Right lobe of liver (tissue), 6 donors: ENCODE measurements at regions not wholly inside any gene's neighbourhood (a gene's known extent, or its start where the extent isn't known, plus 50 kb on each side); places are given as distances from the start of the nearest gene placed in this dataset.

Experiments
- ATAC-seq, 4 donors: fragments of 200-7000 bp; cut with Tn5 transposase; one replicate each; pipeline ENCODE4 v1.9.1; 2020; ENCODE audit warnings: mild to moderate bottlenecking in 4 of 4, moderate library complexity in 4 of 4
- DNase-seq, 3 donors: peaks; one replicate each; pipeline ENCODE4 v3.0.0-alpha.2; 2020
- H3K27ac ChIP-seq, 3 donors: fragments of 200-600 bp; one replicate each; pipeline ENCODE4 v1.8.0; 2022
- H3K27me3 ChIP-seq, 2 donors: fragments of 200-600 bp; one replicate each; pipeline ENCODE4 v1.8.0; 2022
- H3K36me3 ChIP-seq, 4 donors: fragments of 200-600 bp; sonication (generic) in 1 of 4; one replicate each; pipeline versions ENCODE4 v1.5.1 to v1.8.0; 2017 to 2022; ENCODE audit warnings: control low read depth in 1 of 4
- H3K4me1 ChIP-seq, 4 donors: fragments of 200-600 bp; sonication (generic) in 1 of 4; one replicate each; pipeline versions ENCODE4 v1.5.1 to v1.8.0; 2017 to 2022; ENCODE audit warnings: control low read depth in 1 of 4
- H3K4me3 ChIP-seq, 3 donors: fragments of 200-600 bp; one replicate each; pipeline ENCODE4 v1.8.0; 2022
- H3K9me3 ChIP-seq, 4 donors: fragments of 200-600 bp; sonication (generic) in 1 of 4; one replicate each; pipeline versions ENCODE4 v1.5.1 to v1.8.0; 2017 to 2022; ENCODE audit warnings: control low read depth in 1 of 4
- POLR2A ChIP-seq: fragments of 450-650 bp; IDR thresholded peaks from one replicate; pipeline ENCODE4 v1.6.1; 2017; ENCODE audit warnings: antibody characterized with exemption, mild to moderate bottlenecking
- WGBS: methylation state at CpG from one replicate; pipeline ENCODE4 v1.1.6; 2018; ENCODE audit warnings: low coverage, low lambda C conversion rate; ENCODE audit not compliant: insufficient coverage; ENCODE audit errors: missing lambda C conversion rate; 5-methylcytosine and 5-hydroxymethylcytosine counted together
- intact Hi-C, 2 donors: fragments of 100-400 bp; cut with DNase I; formaldehyde crosslinking; loops; one replicate each; pipeline versions ENCODE4 v1.11.2 to v1.14.1; 2022
- TF ChIP-seq, protein P1 (sequence below), 4 donors: fragments of 200-600 bp in 3 of 4; fragments of 450-650 bp in 1 of 4; IDR thresholded peaks; one replicate each; pipeline versions ENCODE4 v1.5.1 to v1.8.0; 2016 to 2022; ENCODE audit warnings: antibody characterized with exemption in 4 of 4, mild to moderate bottlenecking in 2 of 4
- donor health status: DM: no; HTN: yes; CAD: no.
- donor health status: DM: no; HTN: no; CAD: no.
- donor health status: DM: no; HTN: no; CAD: no.
- donor health status: DM: no; HTN: yes; CAD: no.
- donor health status: DM: no; HTN: yes; CAD: no.

DNA sequence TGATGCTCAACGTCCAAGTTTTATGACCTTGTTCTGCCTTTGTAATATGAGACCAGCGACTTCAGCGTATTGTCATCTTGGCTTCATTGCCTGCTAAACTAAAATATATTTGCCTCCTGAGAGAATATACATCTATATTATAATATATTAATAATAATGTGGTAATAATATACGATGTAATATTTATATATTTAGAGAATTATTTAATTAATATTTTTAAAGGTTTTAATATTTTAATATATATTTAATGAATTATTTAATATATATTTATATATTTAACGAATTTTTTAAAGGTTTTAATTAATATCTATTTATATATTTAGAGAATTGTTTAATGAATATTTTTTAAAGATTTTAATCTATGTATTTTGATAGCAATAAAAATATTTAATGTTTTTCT lies 700.7 kb downstream of the TAF11L14 start:
- Histone ChIP-seq H3K36me3 (no peaks in the 10 kb centered on the region), H3K4me3 (no peak overlapping the region), H3K27me3 (no peaks in the 10 kb centered on the region), H3K27ac (no peak overlapping the region), H3K4me1 (no peaks in the 10 kb centered on the region), H3K9me3 (no peaks in the 10 kb centered on the region)
- no peak for ATAC-seq
- intact Hi-C loops: no loop called here
- DNase-seq: no peak
- WGBS: 40% methylated on average over 5 of the region's 5 CpGs
- TF ChIP-seq, protein P1, sequence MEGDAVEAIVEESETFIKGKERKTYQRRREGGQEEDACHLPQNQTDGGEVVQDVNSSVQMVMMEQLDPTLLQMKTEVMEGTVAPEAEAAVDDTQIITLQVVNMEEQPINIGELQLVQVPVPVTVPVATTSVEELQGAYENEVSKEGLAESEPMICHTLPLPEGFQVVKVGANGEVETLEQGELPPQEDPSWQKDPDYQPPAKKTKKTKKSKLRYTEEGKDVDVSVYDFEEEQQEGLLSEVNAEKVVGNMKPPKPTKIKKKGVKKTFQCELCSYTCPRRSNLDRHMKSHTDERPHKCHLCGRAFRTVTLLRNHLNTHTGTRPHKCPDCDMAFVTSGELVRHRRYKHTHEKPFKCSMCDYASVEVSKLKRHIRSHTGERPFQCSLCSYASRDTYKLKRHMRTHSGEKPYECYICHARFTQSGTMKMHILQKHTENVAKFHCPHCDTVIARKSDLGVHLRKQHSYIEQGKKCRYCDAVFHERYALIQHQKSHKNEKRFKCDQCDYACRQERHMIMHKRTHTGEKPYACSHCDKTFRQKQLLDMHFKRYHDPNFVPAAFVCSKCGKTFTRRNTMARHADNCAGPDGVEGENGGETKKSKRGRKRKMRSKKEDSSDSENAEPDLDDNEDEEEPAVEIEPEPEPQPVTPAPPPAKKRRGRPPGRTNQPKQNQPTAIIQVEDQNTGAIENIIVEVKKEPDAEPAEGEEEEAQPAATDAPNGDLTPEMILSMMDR (IDR thresholded peaks at IDR 0.05): no peak
- TF ChIP-seq POLR2A: no peak

DNA sequence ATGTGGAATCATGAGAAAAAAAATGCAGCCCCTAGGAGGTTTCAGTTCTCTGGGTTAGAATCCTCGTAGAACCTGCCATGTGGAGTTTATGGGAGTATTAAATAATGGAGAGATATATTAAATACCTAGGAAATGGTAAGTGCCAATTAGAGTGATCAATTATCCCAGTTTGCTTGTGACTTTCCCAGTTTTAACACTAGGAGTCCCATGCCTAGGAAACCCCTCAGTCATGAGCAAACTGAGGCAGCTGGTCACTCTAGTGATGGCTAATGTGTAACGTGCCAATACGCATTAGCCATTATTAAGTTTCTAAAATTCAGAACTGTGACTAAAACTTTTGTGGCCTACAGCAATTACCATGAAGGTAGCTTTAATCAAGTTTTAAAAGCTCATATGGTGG lies 720.6 kb downstream of the TAF11L14 start:
- H3K4me1 ChIP-seq: no peaks in the 10 kb centered on the region
- no peak overlapping the region for H3K27ac ChIP-seq
- H3K9me3 ChIP-seq: no peaks in the 10 kb centered on the region
- no peak for TF ChIP-seq POLR2A
- TF ChIP-seq, protein P1 (IDR thresholded peaks at IDR 0.05): no peak
- ATAC-seq (no peak), DNase-seq (no peak)
- WGBS: 67% methylated on average over 3 of the region's 3 CpGs
- H3K4me3 ChIP-seq: no peak overlapping the region
- intact Hi-C loops: no loop called here
- no peaks in the 10 kb centered on the region for H3K36me3 ChIP-seq
- H3K27me3 ChIP-seq: no peaks in the 10 kb centered on the region

DNA sequence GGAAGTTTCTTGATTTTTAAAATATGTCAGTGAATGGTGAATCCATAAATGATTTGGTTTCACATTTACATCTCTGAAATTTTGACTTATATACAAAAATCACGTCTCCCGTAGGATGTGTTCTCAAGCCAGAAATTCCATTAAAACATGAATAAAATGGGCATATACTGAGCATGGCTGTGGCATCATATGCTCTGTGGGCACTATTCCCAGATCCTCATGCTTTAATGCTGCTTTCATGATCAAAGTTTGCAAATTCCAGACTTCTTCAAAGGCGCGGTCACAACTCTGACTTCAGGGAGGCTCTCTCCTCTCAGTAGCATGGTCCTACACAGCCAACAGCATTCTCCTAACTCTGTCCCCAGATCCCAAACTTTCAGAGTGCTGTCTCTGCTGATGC lies 723.2 kb downstream of the TAF11L14 start:
- ATAC-seq: no peak
- Histone ChIP-seq H3K4me3 (no peak overlapping the region), H3K36me3 (no peaks in the 10 kb centered on the region), H3K27ac (no peak overlapping the region), H3K9me3 (no peaks in the 10 kb centered on the region), H3K27me3 (no peaks in the 10 kb centered on the region), H3K4me1 (no peaks in the 10 kb centered on the region)
- DNase-seq: no peak
- WGBS: 72% methylated on average over 4 of the region's 4 CpGs
- intact Hi-C loops: no loop called here
- TF ChIP-seq POLR2A: no peak
- TF ChIP-seq, protein P1 (IDR thresholded peaks at IDR 0.05): no peak

DNA sequence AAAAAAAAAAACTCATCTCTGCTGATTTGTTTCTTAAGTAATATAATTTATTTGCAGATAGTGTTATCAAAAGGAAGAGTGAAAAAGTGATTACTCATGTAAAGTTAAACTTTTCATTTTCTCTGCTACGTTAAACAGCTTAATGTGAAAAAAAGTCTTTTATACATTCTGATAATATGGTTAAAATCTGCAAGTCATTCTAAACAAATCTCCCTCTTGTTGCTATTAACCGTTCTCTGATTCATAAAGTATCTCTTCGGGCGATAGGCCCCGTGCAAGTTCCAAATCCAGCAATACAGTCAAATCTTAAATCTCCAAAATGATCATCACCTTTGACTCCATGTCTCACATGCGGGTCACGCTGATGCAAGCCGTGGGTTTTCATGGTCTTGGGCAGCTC lies 732.0 kb downstream of the TAF11L14 start:
- Histone ChIP-seq H3K27me3 (no peaks in the 10 kb centered on the region), H3K36me3 (no peaks in the 10 kb centered on the region), H3K27ac (no peak overlapping the region), H3K4me1 (no peaks in the 10 kb centered on the region), H3K4me3 (no peak overlapping the region), H3K9me3 (no peaks in the 10 kb centered on the region)
- DNase-seq (no peak), ATAC-seq (no peak)
- WGBS: 66% methylated on average over 8 of the region's 8 CpGs
- intact Hi-C loops: no loop called here
- TF ChIP-seq POLR2A: no peak
- TF ChIP-seq, protein P1 (IDR thresholded peaks at IDR 0.05): no peak

DNA sequence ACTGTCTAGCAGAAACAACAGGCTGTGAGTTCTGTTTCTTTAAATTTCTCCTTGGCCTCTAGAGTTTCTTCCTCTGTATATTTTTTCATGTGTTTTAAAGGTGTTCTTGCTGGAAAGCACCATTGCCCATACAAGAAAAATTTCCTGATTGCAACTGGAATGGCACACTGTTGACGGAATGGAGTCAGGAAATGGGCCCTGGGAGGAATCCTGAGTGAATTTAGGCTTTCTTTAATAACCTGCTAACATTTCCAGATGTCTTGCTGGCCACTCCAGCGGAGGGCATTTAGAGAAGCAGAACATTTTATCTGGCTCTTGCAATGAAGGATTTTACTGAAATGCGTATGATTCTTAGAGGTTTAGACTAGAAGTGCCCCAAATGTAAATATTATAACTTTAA lies 736.3 kb downstream of the TAF11L14 start:
- intact Hi-C loops: no loop called here
- Histone ChIP-seq H3K27me3 (no peaks in the 10 kb centered on the region), H3K36me3 (no peaks in the 10 kb centered on the region), H3K27ac (no peak overlapping the region), H3K4me1 (no peaks in the 10 kb centered on the region), H3K9me3 (no peaks in the 10 kb centered on the region), H3K4me3 (no peak overlapping the region)
- WGBS: 19% methylated on average over 3 of the region's 3 CpGs
- ATAC-seq (no peak), DNase-seq (no peak)
- TF ChIP-seq, protein P1 (IDR thresholded peaks at IDR 0.05): no peak
- no peak for TF ChIP-seq POLR2A
